T-helper 1 cell (primary cell): ENCODE measurements at regions not wholly inside any gene's neighbourhood (a gene's known extent, or its start where the extent isn't known, plus 50 kb on each side); places are given as distances from the start of the nearest gene placed in this dataset.
"Not testable (repeated sequence)": the region's sequence is repeated elsewhere in the genome, so short reads cannot be mapped to it uniquely, and the experiment has no call there.

ENCODE experiments used
- DNase-seq, 5 donors: peaks; one replicate each; pipeline ENCODE4 v3.0.0-alpha.2; 2012 to 2020

GRCh38 chr7:153017223-153017622, 257.7 kb downstream of the ACTR3B start:
- DNase-seq, result no peak

- no peak for DNase-seq
Measured at GRCh38 chr7:153021542-153021941, 262.0 kb downstream of the ACTR3B start.

GRCh38 chr7:153022475-153023193, 263.1 kb downstream of the ACTR3B start:
- DNase-seq, result no peak

GRCh38 chr7:153023194-153023592, 263.6 kb downstream of the ACTR3B start:
- DNase-seq, result no peak

GRCh38 chr7:153027210-153027609, 267.7 kb downstream of the ACTR3B start:
- DNase-seq, result no peak

- DNase-seq, result no peak
Measured at GRCh38 chr7:153027904-153028303, 268.4 kb downstream of the ACTR3B start.

GRCh38 chr7:153030976-153031375, 271.4 kb downstream of the ACTR3B start:
- DNase-seq, result no peak

GRCh38 chr7:153034791-153035190, 275.2 kb downstream of the ACTR3B start:
- DNase-seq, result no peak

GRCh38 chr7:153036396-153037063, 277.0 kb downstream of the ACTR3B start:
- no peak for DNase-seq

- no peak for DNase-seq
Measured at GRCh38 chr7:153043440-153043839, 283.9 kb downstream of the ACTR3B start.

- DNase-seq, result no peak
Measured at GRCh38 chr7:153044981-153045380, 285.4 kb downstream of the ACTR3B start.

- no peak for DNase-seq
Measured at GRCh38 chr7:153047079-153047959, 287.8 kb downstream of the ACTR3B start.

- DNase-seq, result no peak
Measured at GRCh38 chr7:153052206-153052605, 292.7 kb downstream of the ACTR3B start.

- no peak for DNase-seq
Measured at GRCh38 chr7:153061910-153062528, 302.5 kb downstream of the ACTR3B start.

GRCh38 chr7:153065051-153065450, 305.5 kb downstream of the ACTR3B start:
- no peak for DNase-seq

- no peak for DNase-seq
Measured at GRCh38 chr7:153066711-153067110, 307.2 kb downstream of the ACTR3B start.

GRCh38 chr7:153070141-153070540, 310.6 kb downstream of the ACTR3B start:
- DNase-seq, result no peak

GRCh38 chr7:153072806-153073205, 313.3 kb downstream of the ACTR3B start:
- no peak for DNase-seq

GRCh38 chr7:153076289-153076688, 316.7 kb downstream of the ACTR3B start:
- DNase-seq, result not testable (repeated sequence)

GRCh38 chr7:153081496-153081895, 321.9 kb downstream of the ACTR3B start:
- no peak for DNase-seq

GRCh38 chr7:153084278-153084677, 324.7 kb downstream of the ACTR3B start:
- no peak for DNase-seq

- DNase-seq, result no peak
Measured at GRCh38 chr7:153087498-153087897, 327.9 kb downstream of the ACTR3B start.

GRCh38 chr7:153088601-153089000, 329.0 kb downstream of the ACTR3B start:
- no peak for DNase-seq
